COLO668 (cell line): ENCODE measurements at regions not wholly inside any gene's neighbourhood (a gene's known extent, or its start where the extent isn't known, plus 50 kb on each side); places are given as distances from the start of the nearest gene placed in this dataset.

Experiments
- DNase-seq: peaks from one replicate; lab custom pipeline; 2025; ENCODE audit not compliant: unreplicated experiment; lab: John Stamatoyannopoulos, UW

DNA sequence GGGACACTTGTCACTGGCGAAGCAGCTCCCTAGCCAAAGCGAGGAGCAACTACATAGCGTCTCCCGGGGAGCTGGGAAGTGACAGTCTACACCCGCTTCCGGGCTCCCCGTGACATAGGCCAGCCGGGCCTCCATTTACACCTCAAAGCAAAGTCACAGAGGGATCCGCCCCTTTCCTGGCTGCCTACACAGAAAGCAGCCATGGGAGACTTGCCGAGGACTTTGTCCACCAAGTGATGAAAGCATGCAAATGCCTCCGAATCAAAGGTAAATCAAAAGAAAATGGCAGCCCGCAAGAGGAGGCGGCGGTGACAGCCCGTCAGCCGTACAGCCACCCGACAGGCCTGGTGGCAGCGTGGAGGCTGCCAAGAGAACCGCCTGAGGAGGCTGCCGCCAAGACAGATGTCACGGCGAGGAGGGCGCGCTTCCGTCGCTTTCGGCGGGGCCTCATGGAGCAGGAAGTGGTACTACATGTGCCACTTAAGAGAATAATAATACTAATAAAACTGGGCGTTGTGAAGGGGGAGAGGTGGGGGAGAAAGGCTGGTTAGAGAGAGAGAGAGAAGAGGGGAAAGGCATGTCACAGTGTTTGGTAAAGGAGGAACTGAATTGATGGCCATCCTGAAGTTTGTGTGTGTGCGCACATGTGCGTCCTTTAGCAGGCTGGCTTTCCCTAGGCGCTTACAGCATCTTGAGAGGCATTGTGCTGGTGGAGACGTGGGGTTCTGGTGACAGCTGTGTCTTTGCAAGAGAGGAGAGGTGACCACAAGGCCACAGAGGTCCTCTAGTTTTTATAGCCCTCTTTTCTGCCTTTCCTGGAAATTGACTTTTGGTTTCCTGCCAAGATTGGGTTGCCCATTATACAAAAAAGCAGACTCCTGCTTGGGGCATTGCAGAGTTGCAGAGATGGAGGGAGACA is 661.7 kb downstream of the VRK1 start:
- DNase-seq = no peak

DNA sequence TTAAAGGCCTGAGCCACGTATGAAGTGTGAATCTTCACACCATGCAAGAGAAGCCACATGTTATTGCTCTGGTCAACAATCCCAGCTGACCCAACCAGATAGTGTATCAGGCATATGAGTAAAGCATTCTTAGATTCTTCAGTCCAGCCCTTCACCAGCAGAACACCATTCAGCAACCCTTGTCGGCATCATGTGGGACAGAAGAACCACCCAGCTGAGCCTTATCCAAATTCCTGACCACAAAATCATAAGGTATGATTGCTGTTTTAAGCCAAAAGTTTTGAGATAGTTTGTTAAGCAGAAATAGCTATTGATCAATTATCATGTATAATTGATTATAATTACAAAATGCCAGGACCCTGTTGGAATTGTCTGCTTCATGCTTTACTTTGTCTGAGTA is 664.9 kb downstream of the VRK1 start:
- DNase-seq = no peak

DNA sequence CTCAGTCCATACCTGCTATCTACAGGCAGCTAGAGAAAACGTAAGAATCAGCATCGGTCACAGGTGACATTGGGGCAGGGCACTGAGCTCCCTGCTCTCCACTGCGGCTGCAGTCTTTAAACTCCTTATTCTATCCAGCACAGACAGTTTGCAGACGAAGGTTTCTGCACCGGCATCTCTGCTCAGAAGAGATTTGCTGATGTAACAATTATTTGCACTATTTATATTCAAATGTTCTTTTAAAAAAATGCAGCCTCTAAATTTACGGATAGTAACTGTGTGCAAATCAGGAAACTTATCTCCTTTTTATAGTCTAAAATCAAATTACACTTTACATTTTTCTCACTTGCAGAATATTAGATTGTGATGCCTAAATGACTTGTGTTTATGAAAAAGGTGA is 671.0 kb downstream of the VRK1 start:
- DNase-seq = no peak

- no peak for DNase-seq
Measured at GRCh38 chr14:97477353-97477752, 680.2 kb downstream of the VRK1 start.

DNA sequence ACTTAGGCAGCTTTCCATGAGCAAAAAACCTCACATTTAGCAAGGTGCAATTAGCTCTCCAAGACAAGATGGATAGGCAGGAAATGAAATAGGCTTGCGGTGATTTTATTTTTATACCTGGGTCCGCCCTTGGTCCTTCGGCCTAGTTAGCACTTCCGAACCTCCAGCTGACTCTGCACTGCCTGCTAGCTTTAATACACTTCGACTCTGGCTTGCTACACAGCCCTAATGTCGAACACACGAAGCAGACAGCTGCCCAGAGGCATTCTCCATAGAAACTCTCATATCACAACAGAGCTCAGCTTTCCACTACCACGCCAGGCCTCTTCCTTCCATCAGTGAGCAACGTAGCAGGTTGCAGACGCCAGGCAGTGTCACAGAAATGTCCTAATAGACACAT is 688.0 kb downstream of the VRK1 start:
- no peak for DNase-seq

DNA sequence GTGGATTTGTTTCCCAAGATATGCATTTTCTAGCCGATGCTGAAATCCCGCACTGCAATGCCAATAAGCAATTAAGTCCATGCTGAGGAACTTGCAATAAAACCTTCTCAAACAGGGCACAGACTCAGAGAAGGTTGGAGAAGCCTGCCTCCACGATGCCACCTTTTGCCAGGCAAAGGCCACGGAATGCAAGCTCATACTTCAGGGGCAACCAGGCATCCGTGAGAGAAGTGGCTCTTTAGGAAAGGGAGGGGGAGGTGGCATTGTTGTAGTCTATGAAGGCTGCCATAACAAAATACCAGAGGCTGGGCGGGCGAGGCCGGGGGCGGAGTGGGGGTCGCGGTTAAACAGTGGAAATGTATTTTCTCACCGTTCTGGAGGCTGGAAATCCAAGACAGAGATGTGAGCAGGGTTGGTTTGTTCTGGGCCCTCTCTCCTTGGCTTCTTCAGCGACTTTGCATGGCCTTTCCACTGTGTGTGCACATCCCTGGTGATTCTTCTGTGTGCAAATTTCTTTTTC is 689.5 kb downstream of the VRK1 start:
- DNase-seq = no peak

GRCh38 chr14:97489750-97490149 is 692.6 kb downstream of the VRK1 start:
- DNase-seq = no peak

DNA sequence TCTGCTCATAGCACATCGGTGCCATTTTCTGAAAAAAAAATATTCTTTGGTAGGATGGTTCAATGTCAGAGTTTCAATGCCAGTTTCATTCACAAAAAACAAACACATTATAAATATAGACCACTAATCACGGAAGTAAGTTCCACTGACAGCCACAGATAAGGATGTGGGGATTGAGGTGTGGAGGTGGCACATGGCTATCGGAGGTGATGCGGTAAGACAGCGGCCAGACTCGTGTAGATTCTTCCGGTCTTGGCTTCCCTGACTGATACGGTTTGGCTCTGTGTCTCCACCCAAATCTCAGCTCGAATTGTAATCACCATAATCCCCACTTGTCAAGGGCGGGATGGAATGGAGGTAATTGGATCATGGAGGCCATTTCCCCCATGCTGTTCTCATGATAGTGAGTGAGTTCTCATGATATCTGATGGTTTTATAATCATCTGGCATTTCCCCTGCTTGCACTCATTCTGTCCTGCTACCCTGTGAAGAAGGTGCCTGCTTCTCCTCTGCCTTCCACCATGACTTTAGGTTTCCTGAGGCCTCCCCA is 693.4 kb downstream of the VRK1 start:
- no peak for DNase-seq

- no peak for DNase-seq
Measured at GRCh38 chr14:97491697-97492096, 694.5 kb downstream of the VRK1 start.

GRCh38 chr14:97499790-97500481 is 702.8 kb downstream of the VRK1 start:
- DNase-seq = no peak

GRCh38 chr14:97506626-97507025 is 709.4 kb downstream of the VRK1 start:
- no peak for DNase-seq

GRCh38 chr14:97513891-97514290 is 716.7 kb downstream of the VRK1 start:
- no peak for DNase-seq

GRCh38 chr14:97517566-97518234 is 720.5 kb downstream of the VRK1 start:
- no peak for DNase-seq

- no peak for DNase-seq
Measured at GRCh38 chr14:97523936-97524335, 726.8 kb downstream of the VRK1 start.

DNA sequence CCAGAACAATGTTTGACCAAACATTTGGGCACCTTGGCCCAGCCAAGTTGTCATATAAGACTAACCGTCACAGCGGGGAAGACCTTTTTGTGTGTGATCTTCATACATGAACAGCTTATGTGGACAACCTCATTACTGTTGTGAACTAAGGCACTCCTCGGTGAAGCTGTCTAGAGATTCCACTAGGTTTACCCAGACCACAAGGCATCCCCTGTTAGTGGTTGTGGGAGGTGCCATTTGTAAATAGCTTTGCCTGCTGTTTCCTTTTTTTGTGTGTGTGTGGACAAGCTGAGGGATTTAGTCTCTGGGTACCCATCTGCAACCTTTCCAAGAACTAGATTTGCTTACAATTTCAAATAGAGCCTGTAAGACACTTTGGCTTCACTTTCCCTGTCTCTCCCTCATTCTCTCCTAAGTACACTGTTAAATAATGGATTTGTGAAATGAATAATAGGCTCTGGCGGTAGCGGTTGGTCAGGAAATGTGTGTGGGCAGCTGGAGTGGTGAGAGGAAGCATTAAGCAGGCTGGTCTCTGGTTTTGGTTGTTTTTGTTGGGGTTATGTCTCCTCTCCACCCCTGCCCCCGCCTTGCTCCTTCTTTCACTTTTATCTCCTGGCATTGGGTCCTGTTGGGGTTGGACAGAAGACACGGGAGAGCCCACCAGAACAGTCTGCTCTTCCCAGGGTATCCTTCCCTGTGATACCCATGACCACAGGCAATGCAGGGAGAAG is 727.6 kb downstream of the VRK1 start:
- no peak for DNase-seq

DNA sequence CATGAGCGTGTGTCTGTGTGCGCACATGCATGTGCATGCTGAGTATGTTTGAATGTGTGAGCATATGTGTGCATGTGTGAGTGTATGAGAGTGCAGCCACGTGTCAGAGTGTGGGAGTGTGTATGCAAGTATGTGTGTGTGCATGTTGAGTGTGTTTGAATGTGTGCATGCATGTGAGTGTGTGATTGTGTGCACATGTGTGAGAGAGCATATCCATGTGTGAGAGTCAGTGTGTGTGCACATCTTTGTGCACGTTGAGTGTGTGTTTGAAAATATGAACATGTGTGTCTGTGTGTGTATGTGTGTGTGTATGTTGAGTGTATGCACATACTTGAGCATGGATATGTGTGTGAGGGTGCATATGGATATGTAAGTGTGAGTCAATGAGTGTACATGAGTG is 730.8 kb downstream of the VRK1 start:
- DNase-seq = no peak

- no peak for DNase-seq
Measured at GRCh38 chr14:97532052-97532451, 734.9 kb downstream of the VRK1 start.

DNA sequence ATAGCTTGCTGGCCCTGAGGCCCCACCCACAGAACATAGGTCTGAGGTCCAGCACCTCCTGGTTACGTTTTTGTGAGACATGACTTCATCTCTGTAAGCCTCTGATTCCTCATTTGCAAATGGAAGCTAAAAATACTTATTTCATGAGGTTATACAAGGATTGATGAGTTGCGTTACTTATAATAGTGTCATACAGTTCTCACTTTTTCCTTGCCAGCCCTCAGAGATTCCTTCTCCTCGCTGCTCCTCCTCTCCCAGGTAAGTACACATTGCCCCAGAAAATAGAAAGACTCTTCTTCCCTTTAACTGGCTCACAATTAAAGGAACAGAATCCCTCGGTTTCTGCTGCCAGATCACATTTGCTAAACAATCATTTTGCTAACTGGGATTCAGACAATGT is 739.2 kb downstream of the VRK1 start:
- DNase-seq = no peak

- DNase-seq = no peak
Measured at GRCh38 chr14:97538749-97539410, 741.7 kb downstream of the VRK1 start.

GRCh38 chr14:97539411-97539795 is 742.2 kb downstream of the VRK1 start:
- DNase-seq = no peak
